Myocyte (in vitro differentiated cells): ENCODE measurements at regions not wholly inside any gene's neighbourhood (a gene's known extent, or its start where the extent isn't known, plus 50 kb on each side); places are given as distances from the start of the nearest gene placed in this dataset.

Source experiments
- DNase-seq: peaks from one replicate; pipeline ENCODE4 v3.0.0-alpha.2; 2012; ENCODE audit warnings: low read depth

GRCh38 chr15:29208836-29209235, 60.8 kb downstream of the NSMCE3 start:
- DNase-seq = peak; percentile 36

- peak; percentile 43 for DNase-seq
These were observed 61.3 kb downstream of the NSMCE3 start for GRCh38 chr15:29208352-29208751.

DNA sequence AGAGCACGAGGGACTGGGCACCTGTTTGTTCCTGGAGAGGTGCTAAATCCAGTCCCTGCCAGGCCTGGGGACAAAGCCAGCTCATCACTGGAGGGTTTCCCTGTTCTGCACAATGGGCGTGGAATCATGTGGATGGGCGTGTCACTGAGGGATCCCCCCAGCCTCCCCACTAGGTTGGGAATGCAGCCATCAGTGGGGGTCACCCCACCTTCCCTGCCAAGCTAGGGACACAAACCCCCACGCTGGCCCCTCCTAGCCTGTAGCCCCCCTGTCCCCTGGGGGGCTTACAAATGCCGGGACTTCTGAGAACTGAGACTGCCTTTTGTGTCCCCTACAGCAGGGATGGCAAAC, 61.9 kb downstream of the NSMCE3 start:
- DNase-seq = no peak

DNA sequence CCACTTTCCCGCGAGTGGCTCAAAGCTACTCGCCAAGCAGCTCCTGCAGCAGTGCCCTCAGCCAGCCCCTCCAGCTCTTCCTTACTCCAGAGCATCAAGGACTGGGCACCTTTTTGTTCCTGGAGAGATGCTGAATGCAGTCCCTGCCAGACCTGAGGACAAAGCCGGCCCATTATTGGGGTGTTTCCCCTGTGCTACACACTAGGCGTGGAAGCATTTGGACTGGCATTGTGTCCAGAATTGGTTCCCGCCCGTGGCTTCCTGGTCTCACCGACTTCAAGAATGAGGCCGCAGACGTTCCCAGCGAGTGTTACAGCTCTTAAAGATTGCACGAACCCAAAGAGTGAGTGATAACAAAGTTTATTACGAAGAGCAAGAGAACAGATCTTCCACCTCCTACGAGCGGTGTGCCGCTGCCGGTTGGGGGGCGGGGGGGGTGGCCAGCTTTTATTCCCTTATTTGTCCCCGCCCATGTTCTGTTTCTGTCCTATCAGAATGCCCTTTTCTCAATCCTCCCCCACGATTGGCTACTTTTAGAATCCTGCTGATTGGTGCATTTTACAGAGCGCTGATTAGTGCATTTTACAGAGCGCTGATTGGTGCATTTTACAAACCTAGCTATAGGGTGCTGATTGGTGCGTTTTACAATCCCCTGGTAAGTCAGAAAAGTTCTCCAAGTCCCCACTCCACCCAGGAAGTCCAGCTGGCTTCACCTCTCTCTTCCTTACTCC, 62.4 kb downstream of the NSMCE3 start:
- no peak for DNase-seq

DNA sequence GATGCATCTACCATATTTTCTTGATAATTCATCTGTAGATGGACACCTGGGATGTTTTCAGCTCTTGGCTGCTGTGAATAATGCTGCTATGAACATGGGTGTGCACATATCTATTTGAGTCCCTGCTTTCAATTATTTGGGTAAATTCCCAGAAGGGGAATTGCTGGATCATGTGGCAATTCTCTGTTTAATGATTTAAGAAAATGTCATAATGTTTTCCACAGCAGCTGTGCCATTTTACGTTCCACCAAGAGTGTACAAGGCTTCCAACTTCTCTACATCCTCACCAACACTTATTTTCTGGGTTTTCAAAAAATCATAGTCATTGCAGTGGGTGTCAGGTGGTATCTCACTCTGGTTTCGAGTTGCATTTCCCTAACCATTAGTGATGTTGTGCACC, 64.4 kb downstream of the NSMCE3 start:
- no peak for DNase-seq

GRCh38 chr15:29204369-29204755, 65.3 kb downstream of the NSMCE3 start:
- DNase-seq = no peak

DNA sequence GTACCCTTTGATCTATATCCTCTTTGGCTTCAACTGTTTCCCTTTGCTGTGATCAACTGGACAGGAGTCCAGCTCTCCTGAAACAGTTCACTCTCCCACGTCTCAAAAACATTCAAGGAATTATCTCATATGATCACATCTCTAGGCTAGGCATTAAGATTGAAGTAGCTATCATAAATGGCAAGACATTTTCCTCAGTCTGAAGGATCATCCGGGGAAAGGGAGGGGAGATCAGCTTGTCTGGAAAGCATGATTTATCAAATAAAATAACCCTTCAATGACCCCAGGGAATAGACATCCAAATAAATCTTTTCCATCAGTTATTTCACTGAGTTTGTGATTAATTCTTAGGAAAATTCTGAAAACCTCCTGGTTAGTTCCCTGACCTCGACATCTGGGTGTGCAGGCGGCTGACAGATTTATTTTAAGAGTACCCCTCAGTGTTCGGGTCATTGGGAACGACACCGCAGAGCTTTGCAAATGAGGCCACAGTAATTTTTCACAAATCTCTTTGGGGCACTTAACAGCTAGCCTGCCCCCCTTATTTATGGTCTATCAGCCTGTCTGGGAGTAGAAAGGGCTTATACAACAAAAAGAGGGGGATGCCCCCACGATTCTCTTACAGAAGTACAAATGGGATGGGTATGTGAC, 65.8 kb downstream of the NSMCE3 start:
- no peak for DNase-seq

DNA sequence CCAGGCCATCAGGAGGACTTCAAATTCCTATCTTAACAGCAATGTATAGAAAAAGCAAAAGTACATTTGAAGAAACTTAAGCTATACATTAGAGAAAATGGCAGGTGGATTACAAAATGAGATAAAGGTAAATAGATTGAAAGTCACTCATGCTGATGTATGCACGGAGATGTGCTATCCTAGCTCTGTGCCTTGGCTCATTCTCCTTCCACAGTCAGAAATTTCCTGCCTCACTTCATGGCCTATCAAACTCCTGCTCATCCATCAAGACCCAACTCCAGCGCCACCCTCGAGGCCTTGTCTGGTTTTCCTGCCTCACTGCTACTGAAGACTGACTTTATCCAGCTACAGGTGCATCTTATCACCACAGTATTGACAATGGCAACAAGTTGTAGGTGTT, 72.9 kb downstream of the NSMCE3 start:
- DNase-seq = no peak

DNA sequence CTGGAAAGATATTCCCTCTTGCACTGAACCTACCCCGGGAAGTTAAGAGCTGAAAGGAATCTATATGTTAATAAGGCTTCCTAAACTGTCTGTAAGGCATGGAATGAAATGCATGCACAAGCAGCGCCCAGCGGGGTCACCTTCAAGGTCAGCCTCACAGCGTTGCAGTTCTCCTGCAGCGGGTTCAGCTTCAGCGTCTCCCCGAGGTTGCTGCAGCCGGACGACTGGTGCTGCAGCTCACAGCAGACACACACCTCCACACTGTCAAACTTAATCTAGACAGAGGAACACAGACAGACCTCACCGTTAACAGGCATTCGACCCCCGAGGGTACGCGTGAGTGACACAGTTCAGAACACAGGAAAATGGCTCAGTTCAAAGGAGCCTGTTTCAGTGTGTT, 73.3 kb downstream of the NSMCE3 start:
- DNase-seq = no peak

DNA sequence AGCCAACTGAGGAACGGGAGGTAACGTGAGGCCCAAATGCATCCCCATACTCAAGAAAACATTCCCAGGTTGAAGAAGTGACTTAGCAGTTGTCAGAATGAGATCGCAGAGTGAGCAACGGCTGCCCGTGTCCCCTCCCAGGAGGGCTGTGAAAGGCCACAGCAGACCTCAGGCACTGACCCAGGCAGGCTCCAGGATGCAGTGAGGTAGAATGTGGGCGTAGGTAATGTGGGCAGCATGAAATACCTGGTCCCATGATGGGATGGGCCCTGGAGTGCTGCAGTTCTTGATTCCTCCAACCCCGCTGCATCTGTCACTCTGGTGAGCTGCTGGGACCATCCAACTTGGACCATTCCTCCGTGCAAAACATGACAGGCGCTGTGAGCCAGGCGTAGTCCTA, 74.8 kb downstream of the NSMCE3 start:
- DNase-seq = no peak

- no peak for DNase-seq
These were observed 86.4 kb downstream of the NSMCE3 start for GRCh38 chr15:29183071-29183831.

DNA sequence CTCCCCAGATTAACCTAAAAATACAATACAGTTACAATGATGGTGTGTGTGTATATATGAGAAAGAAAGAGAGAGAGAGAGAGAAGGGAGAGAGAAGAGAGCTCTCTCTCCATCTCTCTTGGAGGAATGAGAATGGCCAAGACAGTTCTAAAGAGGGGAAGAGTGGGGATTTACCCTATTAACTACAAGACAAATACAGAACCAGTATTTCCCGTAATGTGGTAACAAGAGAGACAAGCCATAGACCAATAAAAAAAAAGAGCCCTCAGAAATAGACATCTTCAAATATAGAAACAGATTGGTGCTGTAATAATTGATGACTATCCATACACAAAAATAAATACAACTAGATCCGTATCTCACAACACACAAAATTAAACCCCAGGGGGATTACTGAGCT, 87.0 kb downstream of the NSMCE3 start:
- no peak for DNase-seq

- DNase-seq = no peak
These were observed 96.6 kb downstream of the NSMCE3 start for GRCh38 chr15:29172742-29173725.

- no peak for DNase-seq
These were observed 99.1 kb downstream of the NSMCE3 start for GRCh38 chr15:29170521-29170920.
